Glutamatergic neuron (in vitro differentiated cells): ENCODE measurements at regions not wholly inside any gene's neighbourhood (a gene's known extent, or its start where the extent isn't known, plus 50 kb on each side); places are given as distances from the start of the nearest gene placed in this dataset.

Experiments
- DNase-seq: peaks from one replicate; pipeline ENCODE4 v3.0.0; 2022
- H3K27ac Mint-ChIP-seq: one replicate; pipeline ENCODE4 v1.8.0; 2020; ENCODE audit warnings: mild to moderate bottlenecking, mixed read lengths, inconsistent platforms; ENCODE audit not compliant: unreplicated experiment
- H3K27me3 Mint-ChIP-seq: one replicate; pipeline ENCODE4 v1.8.0; 2020; ENCODE audit warnings: mild to moderate bottlenecking, moderate library complexity, mixed read lengths, inconsistent platforms; ENCODE audit not compliant: unreplicated experiment
- H3K36me3 Mint-ChIP-seq: one replicate; pipeline ENCODE4 v1.8.0; 2020; ENCODE audit warnings: mild to moderate bottlenecking, mixed read lengths, inconsistent platforms; ENCODE audit not compliant: unreplicated experiment
- H3K4me1 Mint-ChIP-seq: one replicate; pipeline ENCODE4 v1.8.0; 2020; ENCODE audit warnings: mild to moderate bottlenecking, low read depth, mixed read lengths, inconsistent platforms; ENCODE audit not compliant: unreplicated experiment
- H3K4me3 Mint-ChIP-seq: one replicate; pipeline ENCODE4 v1.8.0; 2020; ENCODE audit warnings: mild to moderate bottlenecking, mixed read lengths, inconsistent platforms; ENCODE audit not compliant: unreplicated experiment
- H3K9me3 Mint-ChIP-seq: one replicate; pipeline ENCODE4 v1.8.0; 2020; ENCODE audit warnings: mild to moderate bottlenecking, moderate library complexity, mixed read lengths, inconsistent platforms; ENCODE audit not compliant: unreplicated experiment
- CTCF ChIP-seq: fragments of 200-600 bp; sonication (generic); IDR thresholded peaks from one replicate; pipeline ENCODE4 v1.5.0; 2021; ENCODE audit not compliant: partially characterized antibody, unreplicated experiment

GRCh38 chr2:189954989-189955388, 107.5 kb downstream of the MSTN start:
- no peak for DNase-seq
- Mint-ChIP-seq H3K9me3 (no peaks in the 10 kb centered on the region), H3K36me3 (no peaks in the 10 kb centered on the region), H3K27me3 (peaks cover 1% of the 10 kb centered on the region), H3K4me3 (no peak overlapping the region), H3K4me1 (no peaks in the 10 kb centered on the region), H3K27ac (no peak overlapping the region)
- TF ChIP-seq CTCF, result no peak

- H3K4me1 Mint-ChIP-seq, result no peaks in the 10 kb centered on the region
- no peak for DNase-seq
- TF ChIP-seq CTCF, result no peak
- no peak overlapping the region for H3K27ac Mint-ChIP-seq
- H3K36me3 Mint-ChIP-seq, result no peaks in the 10 kb centered on the region
- H3K27me3 Mint-ChIP-seq, result peaks cover 1% of the 10 kb centered on the region
- no peaks in the 10 kb centered on the region for H3K9me3 Mint-ChIP-seq
- no peak overlapping the region for H3K4me3 Mint-ChIP-seq
These were observed 109.9 kb downstream of the MSTN start for GRCh38 chr2:189952536-189953109.

GRCh38 chr2:189951791-189952535, 110.6 kb downstream of the MSTN start:
- H3K36me3 Mint-ChIP-seq, result no peaks in the 10 kb centered on the region
- H3K9me3 Mint-ChIP-seq, result no peaks in the 10 kb centered on the region
- TF ChIP-seq CTCF, result no peak
- H3K27ac Mint-ChIP-seq, result no peak overlapping the region
- H3K27me3 Mint-ChIP-seq, result peaks cover 1% of the 10 kb centered on the region
- DNase-seq, result no peak
- H3K4me1 Mint-ChIP-seq, result no peaks in the 10 kb centered on the region
- no peak overlapping the region for H3K4me3 Mint-ChIP-seq

- no peak for TF ChIP-seq CTCF
- H3K4me3 Mint-ChIP-seq, result no peak overlapping the region
- H3K27ac Mint-ChIP-seq, result no peak overlapping the region
- peaks cover 6% of the 10 kb centered on the region for H3K36me3 Mint-ChIP-seq
- H3K4me1 Mint-ChIP-seq, result no peaks in the 10 kb centered on the region
- peaks cover 2% of the 10 kb centered on the region for H3K9me3 Mint-ChIP-seq
- DNase-seq, result no peak
- no peaks in the 10 kb centered on the region for H3K27me3 Mint-ChIP-seq
These were observed 119.5 kb downstream of the MSTN start for GRCh38 chr2:189943009-189943408.

DNA sequence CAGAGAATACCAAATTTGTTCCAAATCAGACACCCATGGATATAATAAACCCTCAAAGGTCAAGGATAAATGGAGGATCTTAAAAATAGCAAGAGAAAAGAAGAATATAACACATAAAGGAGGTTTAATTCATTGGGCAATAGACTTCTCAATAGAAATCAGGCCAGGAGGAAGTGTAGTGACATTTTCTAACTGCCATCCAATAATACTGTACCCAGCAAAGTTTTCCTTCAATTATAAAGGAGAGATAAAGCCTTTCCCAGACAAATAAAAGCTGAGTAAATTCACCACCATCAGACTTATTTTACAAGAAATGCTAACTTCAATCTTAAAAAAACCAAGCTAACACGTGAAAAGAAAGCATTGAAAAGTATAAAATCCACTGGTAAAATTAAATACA, 121.6 kb downstream of the MSTN start:
- H3K27me3 Mint-ChIP-seq, result no peaks in the 10 kb centered on the region
- H3K27ac Mint-ChIP-seq, result no peak overlapping the region
- no peak for DNase-seq
- H3K4me1 Mint-ChIP-seq, result no peaks in the 10 kb centered on the region
- no peak for TF ChIP-seq CTCF
- peaks cover 6% of the 10 kb centered on the region for H3K36me3 Mint-ChIP-seq
- peaks cover 2% of the 10 kb centered on the region for H3K9me3 Mint-ChIP-seq
- no peak overlapping the region for H3K4me3 Mint-ChIP-seq
